GM18498 (cell line): ENCODE measurements at regions not wholly inside any gene's neighbourhood (a gene's known extent, or its start where the extent isn't known, plus 50 kb on each side); places are given as distances from the start of the nearest gene placed in this dataset.

ENCODE experiments used
- ATAC-seq: cut with Tn5 transposase; IDR thresholded peaks from one replicate; pipeline ENCODE4 v1.9.1; 2021; ENCODE audit warnings: mild to moderate bottlenecking, moderate library complexity; ENCODE audit not compliant: unreplicated experiment

DNA sequence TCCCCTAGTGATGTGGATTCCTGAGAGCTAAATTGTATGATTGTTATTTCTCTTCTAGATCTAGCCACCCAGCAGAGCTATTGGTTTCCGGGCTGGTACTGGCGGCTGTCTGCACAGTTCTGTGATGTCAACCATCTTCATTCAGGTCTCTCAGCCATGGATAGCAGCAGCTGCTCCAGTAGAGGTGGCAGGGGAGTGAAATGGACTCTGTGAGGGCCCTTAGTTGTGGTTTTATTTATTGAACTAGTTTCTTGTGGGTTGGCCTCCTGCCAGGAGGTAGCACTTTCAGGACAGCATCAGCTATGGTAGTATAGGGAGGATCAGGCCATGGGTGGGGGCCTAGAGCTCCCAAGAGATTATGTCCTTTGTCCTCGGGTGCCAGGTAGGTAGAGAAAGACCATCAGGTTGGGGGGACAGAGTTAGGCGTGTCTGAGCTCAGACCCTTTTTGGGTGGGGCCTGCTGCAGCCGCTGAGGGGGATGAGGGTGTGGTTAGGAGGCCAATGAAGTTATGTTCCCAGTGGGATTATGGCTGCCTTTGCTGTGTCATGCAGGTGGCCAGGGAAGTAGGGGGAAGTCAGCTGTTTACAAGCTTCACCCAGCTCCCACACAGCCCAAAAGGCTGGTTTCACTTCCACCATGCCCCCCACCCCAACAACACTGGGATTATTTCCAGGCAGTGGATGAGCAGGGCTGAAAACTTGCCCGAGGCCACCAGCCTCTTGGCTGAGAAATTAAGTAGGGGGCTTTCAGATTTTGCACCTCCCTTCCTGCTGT lies 55.1 kb upstream of the RGS4 start:
- no peak for ATAC-seq

DNA sequence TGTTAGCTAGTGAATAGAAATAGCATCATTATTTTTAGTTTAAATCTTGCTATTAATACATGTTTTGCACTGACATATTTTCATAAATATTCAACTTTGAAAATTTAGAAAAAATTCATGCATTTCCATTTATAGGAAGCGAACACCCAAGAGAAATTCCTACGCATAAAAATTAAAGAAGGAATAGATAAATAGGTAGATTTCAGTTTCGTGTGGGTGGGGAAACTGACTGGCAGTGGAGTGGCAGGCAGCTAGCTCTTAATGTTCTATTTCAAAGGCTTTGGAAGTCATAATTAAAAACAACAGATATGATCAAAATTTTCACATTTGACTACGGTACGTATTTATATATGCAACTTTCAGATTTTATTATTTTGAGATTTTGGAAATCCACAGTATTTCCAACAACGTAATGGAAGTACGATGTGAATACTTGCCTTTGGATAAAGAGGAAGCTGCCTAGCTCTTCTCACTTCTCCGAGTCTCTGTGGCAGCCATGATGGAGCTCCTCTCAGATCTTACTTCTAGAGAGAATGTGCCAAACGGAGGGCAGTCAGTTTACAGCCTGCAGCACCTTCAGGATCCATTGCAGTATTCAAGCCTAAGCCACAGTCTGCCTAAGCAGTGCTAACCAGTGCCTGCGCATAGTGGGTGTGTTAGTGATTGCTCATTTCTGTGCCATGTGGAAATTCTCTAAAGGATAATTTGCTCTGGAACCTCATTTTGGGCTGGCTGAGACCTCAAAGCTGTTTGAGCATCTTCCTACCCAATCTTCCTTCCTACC lies 62.9 kb upstream of the RGS4 start:
- no peak for ATAC-seq

DNA sequence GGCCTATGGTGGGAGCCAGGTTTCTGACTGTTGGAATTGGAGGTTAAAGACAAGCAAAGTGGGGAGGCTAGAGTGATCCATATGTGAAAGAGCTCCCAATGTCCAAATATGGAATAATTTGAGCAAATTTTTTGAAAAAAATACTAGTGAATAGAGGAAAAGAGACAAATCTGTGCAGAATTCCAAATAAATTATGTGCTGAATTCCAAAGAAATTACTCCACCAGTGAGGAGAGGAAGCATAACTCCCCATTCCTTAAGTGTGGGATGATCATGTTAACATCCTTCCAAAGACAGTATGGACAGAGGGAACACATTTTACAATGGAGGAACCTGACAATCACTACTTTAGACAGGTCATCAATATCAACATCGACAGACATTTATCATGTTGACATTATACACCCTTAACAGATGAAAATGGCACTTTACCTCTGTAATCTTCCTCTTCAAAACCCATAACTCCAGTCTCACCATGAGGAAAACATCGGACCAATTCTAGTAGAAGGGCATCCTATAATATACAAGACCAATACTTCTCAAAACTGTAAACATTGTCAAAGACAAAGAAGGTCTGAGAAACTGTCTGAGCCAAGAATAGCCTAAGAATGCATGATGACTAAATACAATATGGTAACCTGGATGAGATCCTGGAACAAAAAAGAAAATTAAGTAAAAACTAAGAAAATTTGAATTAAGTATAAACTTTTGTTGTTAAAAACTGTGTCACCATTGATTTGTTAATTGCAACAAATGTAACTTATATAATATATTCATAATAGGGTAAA lies 71.5 kb upstream of the RGS4 start:
- no peak for ATAC-seq

DNA sequence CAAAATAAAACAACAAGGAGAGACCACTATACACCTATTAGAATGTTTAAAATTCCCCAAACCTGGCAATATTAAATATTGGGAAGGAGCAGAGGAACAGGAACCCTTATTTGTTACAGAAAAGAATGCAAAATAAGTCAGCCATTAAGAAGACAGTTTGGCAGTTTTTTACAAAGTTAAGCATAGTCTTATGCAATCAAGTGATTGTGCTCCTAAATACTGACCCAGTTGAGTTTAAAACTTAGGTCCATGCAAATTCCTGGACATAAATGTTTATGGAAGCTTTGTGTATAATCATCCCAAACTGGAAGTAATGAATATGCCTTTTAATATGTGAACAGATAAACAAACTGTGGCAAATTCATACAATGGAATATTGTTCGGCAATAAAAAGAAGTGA lies 72.9 kb upstream of the RGS4 start:
- ATAC-seq, result no peak

DNA sequence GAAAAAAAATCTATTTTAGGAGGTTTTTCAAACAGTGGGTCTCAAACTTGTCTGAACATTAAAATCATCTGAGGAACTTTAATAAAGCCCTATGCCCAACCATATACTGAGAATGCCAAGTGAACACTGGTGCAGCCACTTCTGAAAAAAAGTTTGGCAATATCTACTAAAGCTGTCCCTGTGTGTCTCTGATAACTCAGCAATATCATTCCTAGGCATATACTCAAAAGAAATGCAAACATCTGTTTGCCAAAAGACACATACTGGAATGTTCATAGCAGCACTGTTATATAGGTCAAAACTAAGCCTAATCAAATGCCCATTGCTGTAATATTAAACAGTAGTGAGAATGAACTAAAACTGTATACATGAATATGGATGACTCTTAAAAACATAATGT lies 74.2 kb upstream of the RGS4 start:
- ATAC-seq, result no peak

DNA sequence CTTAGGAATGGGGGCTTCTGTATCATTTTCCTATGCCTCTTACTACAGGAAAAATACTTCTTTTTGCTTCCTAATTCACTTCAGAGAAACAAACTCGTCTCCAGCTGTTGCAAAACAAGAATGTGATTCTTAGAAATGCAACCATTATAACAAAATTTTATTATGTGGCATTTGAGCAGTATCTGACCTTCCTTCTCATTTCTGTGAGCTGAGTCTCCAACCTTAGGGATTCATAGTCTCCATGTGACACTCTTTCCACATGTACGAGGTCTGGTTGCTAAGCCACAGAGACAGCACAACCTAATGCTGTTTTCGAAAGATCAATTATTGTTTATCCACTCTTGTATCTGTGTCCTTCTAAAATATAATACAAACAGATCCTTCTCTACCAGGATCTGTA lies 75.3 kb upstream of the RGS4 start:
- ATAC-seq, result no peak

DNA sequence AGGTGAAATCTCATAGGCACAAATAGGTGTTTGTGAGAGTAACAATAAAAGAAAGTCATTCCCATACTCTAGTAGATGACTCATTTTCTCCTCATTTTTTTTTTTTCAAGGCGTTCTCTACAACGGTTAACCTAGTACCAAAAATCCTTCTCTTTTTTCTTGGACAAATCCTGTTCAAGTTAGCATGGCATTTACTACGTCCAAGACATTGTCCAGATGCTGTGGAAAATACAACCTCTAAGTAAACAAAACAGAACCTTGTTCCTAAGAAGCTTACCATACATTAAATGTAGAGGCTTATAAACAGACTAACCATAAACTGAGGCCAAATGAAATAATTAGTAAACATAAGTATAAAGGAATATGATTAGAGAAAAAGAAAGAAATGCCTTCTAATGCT lies 76.2 kb upstream of the RGS4 start:
- ATAC-seq, result no peak

DNA sequence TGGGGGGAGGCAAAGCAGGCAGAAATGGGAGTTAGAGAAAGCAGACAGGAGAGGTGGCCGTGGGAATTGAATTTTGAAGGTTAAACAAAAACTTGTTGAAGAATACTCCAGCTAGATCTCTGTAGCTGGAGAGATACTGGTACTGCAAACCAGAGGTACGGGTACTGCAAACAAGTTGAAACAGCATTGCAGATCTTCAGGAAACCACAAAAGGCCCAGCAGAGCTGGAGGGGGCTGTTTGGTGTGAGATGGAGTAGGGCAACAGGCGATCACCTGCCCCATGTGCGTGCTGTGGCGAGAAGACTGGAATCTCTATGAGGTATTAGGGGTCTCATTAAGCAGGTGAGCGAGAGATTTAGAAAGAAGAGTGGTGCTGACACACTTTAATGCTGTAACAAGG lies 77.7 kb upstream of the RGS4 start:
- no peak for ATAC-seq

DNA sequence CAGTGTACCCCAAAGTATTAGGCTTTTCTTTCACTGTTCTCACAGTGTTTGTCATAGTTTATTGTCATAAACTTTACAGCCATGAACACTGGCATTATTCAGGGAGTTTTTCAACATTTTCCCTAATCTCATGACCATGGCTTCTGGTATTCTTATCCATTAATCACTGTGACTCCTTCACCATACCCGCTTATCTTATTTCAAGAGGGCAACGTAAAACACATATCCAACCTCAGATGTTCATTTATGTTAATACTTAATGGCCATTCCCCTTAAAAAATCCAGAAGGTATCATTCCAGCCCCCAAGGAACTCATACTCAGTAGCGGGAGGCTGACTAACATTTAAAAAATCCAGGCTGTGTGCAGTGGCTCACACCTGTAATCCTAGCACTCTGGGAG lies 78.5 kb upstream of the RGS4 start:
- no peak for ATAC-seq

DNA sequence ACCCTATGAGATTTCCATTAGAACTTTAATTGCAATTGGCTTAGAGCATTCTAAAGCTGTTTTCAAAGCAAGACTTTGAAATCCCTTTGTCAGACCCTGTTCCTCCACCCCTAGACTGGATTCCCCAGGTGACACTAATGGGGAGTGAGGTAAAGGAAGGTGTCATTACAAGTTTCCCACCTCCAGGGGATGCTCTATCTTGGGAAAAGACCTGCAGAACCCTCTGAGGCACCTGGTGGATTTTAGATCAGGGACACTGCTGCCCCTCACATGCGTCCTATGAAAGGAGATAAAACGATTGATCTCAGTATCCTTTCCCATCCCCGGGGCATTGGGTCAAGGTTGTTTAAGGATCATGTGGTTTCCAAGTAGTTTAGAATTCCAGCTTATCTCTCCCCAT lies 80.3 kb upstream of the RGS4 start:
- no peak for ATAC-seq

DNA sequence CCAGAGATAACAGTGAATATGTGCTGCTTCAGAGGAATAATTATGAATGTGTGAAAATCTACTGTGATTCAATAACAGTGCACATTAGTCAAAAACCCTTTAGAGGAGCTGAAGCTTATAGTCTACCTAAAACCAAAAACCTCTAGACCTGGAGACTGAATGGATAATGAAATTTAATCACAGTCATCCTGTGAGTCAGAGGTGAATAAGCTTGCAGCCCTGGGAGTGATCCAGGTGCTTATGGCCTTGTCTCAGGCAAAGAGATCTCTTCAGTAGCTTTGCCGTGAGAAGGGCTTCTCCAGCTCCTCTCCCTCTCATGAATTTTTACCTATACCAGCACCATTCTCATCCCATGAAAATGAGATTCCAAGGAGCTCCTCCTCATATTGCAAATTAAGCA lies 81.3 kb upstream of the RGS4 start:
- ATAC-seq, result no peak

DNA sequence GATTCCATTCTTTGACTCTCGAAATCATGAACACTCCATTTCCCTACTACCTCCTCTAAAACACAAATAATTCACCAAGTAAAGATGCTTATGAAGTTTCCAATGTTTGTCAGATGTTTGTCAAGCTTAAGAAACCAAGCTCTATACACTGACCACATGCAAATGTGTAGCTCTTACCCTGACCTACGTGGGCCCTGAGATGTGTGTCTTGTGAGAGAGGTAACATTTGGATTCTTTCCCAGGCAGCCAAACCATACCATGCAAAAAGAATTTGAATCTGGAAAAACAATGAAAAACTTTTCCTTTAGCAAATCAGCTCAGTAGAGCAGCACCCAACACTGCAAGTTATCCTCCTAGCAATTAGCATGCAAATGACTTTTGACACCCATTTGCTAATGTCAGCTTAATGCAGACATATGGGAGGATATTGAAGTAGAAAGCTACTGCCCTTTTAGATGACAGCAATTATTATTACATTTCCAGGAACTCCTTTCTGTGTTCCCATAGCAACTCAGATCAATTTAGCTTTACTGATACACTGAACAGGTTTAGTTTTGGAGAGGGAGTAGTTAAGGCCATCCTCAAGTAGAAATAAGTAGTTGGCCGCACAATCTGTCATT lies 83.2 kb upstream of the RGS4 start:
- ATAC-seq, result no peak

DNA sequence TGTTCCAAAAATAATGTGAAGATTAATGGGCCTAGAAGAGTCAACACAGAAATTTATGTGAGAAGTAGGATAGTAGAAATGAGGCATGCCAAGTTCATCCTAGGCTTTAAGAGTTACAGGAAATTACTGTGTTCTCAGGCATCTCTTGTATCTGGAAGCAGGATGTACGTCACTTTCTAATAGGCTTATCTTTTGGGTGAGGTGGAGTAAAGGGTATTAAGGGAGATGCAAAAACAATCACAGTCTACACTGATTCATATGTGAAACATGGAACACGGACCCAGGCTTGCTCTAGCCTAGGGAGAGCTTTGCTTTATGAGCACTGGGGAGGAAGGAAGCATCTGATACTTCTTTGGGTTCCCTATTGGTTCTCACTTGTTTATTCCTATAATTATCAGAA lies 84.5 kb upstream of the RGS4 start:
- ATAC-seq, result no peak

DNA sequence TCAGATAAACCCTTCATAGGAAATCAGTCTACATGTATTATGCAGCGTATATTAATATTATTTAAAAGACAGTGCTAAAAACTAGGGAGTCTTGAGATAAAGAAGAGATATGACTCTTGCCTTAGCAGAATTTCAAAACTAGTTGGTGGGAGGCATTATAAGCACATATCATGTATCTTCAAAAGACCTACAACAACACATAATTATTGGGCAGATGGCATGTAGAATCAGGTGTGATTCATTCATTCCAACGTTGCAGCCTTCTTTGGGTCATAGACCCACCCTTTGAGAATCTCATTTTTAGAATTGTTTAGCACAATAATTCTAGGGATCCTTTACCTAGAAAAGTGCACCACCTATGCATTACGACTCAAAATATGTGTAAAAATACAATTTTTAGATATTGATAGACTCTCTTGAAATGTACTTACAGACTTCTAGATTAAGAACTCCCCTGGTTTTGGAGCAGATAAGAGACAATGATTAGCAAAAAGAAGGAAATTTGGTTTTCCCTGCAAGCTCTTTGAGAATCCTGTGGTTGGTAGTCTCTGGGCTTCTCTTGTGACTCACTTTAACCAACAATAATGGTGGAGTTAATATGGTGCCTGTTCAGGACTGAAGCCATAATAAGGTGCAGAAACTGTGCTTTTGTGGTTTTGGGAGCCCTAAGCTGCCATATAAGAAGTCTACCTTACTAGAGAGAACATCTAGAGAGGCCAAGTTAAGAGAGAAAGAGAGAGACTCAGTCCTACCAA lies 85.3 kb upstream of the RGS4 start:
- ATAC-seq, result no peak

DNA sequence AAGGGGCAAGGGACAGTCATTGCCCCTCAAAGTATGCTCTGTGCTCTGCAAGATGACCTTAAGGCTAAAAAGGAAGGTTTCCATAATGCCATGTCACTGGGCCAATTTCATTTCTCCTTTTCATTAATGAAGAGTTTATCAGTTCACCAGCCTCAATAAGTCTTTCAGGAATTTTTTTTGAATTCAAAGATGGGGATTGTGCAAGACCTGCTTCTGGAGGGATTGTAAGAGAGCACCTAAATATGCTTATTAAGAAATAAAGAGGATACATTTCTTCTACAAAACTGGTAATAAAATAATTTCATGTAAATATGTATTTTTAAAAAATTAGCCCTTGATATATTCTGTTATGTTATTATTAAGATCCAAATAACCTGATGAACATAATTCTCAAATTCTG lies 86.8 kb upstream of the RGS4 start:
- no peak for ATAC-seq

DNA sequence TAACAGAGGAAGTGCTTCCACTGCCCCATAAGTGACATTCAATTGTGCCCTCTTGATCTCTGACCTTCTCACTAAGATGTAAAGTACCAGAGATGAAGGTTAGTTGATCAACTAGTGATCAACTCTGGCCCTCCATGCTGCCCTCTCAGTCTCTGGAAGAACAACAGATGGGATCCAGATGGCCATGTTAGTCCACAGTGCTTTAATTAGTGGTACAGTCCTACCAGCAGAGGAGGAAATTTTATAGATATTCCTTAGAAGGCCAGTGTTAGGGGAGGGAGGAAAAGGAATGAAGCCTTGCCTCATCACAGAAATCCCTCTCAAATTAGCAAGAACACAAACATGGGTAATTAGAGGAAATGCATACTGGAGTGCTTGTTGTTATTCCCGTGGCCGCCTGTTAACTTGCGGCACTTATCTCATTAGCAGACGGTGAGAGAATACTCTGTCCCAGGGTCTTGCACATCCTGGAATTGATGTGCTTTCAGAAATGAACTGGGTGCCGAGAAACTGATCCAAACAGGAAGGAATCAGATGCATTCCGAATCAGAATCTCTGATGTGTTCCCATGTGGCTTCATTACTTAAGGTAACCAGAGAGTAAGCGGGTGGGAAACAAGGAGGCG lies 91.1 kb upstream of the RGS4 start:
- ATAC-seq, result no peak

DNA sequence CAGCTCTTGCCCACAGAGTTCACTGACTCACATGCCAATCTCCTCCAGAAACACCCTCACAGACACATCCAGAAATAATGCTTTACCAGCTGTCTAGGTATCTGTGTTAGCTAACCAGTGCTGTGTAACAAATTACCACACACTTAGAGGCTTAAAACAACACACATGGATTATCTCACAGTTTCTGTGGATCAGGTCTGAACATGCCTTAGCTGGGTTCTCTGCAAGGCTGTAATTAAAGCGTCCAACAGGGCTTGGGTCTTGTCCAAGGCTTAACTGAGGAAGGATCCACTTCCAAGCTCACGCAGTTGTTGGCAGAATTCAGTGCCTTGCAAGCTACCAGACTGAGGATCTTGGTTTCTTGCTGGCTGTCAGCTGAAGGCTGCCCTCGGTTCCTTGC lies 92.5 kb upstream of the RGS4 start:
- no peak for ATAC-seq

DNA sequence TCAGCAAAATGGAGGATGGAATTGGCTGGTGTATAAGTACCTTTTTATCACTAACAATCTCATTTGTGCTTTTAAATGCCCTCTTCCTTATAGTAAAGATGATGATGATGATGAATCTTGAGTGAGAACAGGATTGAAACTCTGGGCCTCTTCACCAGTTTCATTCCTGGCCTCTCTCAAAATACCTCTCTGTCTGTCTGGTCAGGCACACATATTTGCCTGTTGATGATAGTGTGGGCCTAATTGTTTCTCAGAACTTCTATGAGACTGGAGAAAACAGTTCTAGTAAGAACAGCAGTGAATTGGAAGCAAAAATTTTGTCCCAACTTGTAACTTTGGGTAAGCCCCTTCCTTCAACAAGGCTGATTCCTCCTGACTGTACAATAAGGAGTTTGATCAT lies 94.4 kb upstream of the RGS4 start:
- no peak for ATAC-seq

DNA sequence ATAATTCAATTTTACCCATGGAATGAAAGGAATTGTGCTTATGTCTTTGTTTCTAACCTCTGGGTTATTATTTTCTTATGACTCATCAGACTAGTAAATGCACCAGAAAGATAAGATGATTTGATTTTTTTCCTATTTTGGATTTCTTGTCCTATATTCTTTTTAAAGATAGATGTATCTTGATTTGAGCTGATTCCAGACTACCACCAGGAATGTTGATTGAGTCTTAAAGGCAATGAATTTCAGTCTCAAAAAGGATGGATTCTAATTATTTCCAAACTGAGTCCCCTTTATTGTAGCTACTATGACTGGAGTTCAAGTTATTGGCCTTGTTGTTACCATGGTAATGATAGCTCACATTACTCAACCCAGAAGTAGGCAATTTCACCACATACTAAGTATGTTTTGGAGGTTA lies 95.8 kb upstream of the RGS4 start:
- ATAC-seq, result no peak

DNA sequence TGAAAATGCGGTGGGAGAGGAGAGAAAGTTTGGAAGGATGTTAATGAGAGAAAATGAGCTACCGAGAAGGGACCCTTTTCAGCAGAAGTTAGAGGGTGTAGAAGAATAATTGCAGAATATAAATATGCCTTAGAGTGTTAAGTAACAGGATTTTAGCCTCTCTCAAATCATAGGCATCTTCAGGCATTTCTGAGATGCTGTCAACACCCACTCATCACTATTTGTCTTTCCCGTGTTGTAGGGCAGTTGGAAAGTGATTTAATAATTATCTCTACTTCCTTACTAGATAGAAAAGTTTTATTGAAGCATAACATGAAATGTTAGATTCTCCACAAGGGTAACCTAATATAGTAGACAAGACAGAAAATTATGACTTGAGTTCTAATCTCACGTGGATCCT lies 96.4 kb upstream of the RGS4 start:
- no peak for ATAC-seq
